ENCODE measurements at regions not wholly inside any gene's neighbourhood (a gene's known extent, or its start where the extent isn't known, plus 50 kb on each side); places are given as distances from the start of the nearest gene placed in this dataset.

- DNase-seq (ENCODE audit: extremely low read depth, low read depth): no peak
- TF ChIP-seq CTCF (IDR thresholded peaks at IDR 0.05; ENCODE audit: low read depth, low read length, missing control alignments): no peak
- H3K4me3 ChIP-seq (replicated peaks; ENCODE audit: low read depth, low read length): no peak overlapping the region
Measured at GRCh38 chr15:93422476-93422875, 333.5 kb upstream of the RGMA start.

GRCh38 chr15:93420477-93420876 is 331.5 kb upstream of the RGMA start:
- no peak for DNase-seq (ENCODE audit: extremely low read depth, low read depth)
- no peak overlapping the region for H3K4me3 ChIP-seq (replicated peaks; ENCODE audit: low read depth, low read length)
- TF ChIP-seq CTCF (IDR thresholded peaks at IDR 0.05; ENCODE audit: low read depth, low read length, missing control alignments): no peak

- no peak for TF ChIP-seq CTCF (IDR thresholded peaks at IDR 0.05; ENCODE audit: low read depth, low read length, missing control alignments)
- no peak overlapping the region for H3K4me3 ChIP-seq (replicated peaks; ENCODE audit: low read depth, low read length)
Measured at GRCh38 chr15:93420050-93420452, 331.0 kb upstream of the RGMA start.

GRCh38 chr15:93418566-93418965 is 329.6 kb upstream of the RGMA start:
- no peak overlapping the region for H3K4me3 ChIP-seq (replicated peaks; ENCODE audit: low read depth, low read length)
- no peak for DNase-seq (ENCODE audit: extremely low read depth, low read depth)
- no peak for TF ChIP-seq CTCF (IDR thresholded peaks at IDR 0.05; ENCODE audit: low read depth, low read length, missing control alignments)

More at GRCh38 chr15:93420050-93420452, 331.0 kb upstream of the RGMA start:
- DNase-seq (ENCODE audit: extremely low read depth, low read depth): no peak

- DNase-seq (ENCODE audit: extremely low read depth, low read depth): no peak
- no peak overlapping the region for H3K4me3 ChIP-seq (replicated peaks; ENCODE audit: low read depth, low read length)
- no peak for TF ChIP-seq CTCF (IDR thresholded peaks at IDR 0.05; ENCODE audit: low read depth, low read length, missing control alignments)
Measured at GRCh38 chr15:93417631-93418030, 328.6 kb upstream of the RGMA start.

GRCh38 chr15:93417156-93417555 is 328.1 kb upstream of the RGMA start:
- no peak for TF ChIP-seq CTCF (IDR thresholded peaks at IDR 0.05; ENCODE audit: low read depth, low read length, missing control alignments)
- no peak for DNase-seq (ENCODE audit: extremely low read depth, low read depth)
- H3K4me3 ChIP-seq (replicated peaks; ENCODE audit: low read depth, low read length): no peak overlapping the region

- TF ChIP-seq CTCF (IDR thresholded peaks at IDR 0.05; ENCODE audit: low read depth, low read length, missing control alignments): no peak
- no peak overlapping the region for H3K4me3 ChIP-seq (replicated peaks; ENCODE audit: low read depth, low read length)
- no peak for DNase-seq (ENCODE audit: extremely low read depth, low read depth)
Measured at GRCh38 chr15:93415576-93415975, 326.6 kb upstream of the RGMA start.
